HG03097 (cell line): ENCODE measurements at regions not wholly inside any gene's neighbourhood (a gene's known extent, or its start where the extent isn't known, plus 50 kb on each side); places are given as distances from the start of the nearest gene placed in this dataset.

Experiments used
- ATAC-seq: cut with Tn5 transposase; IDR thresholded peaks from one replicate; pipeline ENCODE4 v1.9.1; 2021; ENCODE audit not compliant: unreplicated experiment, low FRiP score

GRCh38 chr7:155247479-155248365, 50.0 kb upstream of the INSIG1 start:
- no peak for ATAC-seq
